HG03558 (cell line): ENCODE measurements at regions not wholly inside any gene's neighbourhood (a gene's known extent, or its start where the extent isn't known, plus 50 kb on each side); places are given as distances from the start of the nearest gene placed in this dataset.
A peak's percentile ranks its signal among the peaks of the same experiment; 100 is the strongest.
"Not testable (repeated sequence)": the region's sequence is repeated elsewhere in the genome, so short reads cannot be mapped to it uniquely, and the experiment has no call there.

Experiments used
- ATAC-seq: cut with Tn5 transposase; IDR thresholded peaks from one replicate; pipeline ENCODE4 v1.9.1; 2021; ENCODE audit warnings: moderate number of reproducible peaks; ENCODE audit not compliant: unreplicated experiment; ENCODE audit errors: extremely low read depth

DNA sequence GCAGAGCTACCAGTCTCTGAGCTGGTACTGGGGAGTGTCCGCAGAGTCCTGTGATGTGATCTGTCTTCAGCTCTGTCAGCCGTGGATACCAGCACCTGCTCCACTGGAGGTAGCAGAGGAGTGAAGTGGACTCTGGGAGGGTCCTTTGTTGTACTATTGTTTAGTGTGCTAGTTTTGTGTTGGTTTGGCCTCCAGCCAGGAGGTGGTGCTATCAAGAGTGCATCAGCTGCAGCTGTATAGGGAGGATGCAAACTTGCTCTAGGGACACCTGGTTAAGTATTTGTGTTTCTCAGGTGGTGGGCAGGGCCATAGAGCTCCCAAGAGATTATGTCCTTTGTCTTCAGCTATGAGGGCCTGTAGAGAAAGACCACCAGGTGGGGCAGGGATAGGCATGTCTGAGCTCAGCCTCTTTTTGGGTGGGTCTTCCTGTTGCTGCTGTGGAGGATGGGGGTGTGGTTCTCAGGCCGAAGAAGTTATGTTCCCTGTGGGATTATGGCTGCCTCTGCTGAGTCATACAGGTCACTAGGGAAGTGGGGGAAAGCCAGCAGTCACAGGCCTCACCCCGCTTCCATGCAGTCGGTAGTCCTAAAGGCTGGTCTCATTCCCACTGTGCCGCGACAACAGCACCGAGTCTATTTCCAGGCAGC is 443.2 kb upstream of the TBL1XR1 start:
- no peak for ATAC-seq

GRCh38 chr3:177641206-177641605 is 443.9 kb upstream of the TBL1XR1 start:
- no peak for ATAC-seq

DNA sequence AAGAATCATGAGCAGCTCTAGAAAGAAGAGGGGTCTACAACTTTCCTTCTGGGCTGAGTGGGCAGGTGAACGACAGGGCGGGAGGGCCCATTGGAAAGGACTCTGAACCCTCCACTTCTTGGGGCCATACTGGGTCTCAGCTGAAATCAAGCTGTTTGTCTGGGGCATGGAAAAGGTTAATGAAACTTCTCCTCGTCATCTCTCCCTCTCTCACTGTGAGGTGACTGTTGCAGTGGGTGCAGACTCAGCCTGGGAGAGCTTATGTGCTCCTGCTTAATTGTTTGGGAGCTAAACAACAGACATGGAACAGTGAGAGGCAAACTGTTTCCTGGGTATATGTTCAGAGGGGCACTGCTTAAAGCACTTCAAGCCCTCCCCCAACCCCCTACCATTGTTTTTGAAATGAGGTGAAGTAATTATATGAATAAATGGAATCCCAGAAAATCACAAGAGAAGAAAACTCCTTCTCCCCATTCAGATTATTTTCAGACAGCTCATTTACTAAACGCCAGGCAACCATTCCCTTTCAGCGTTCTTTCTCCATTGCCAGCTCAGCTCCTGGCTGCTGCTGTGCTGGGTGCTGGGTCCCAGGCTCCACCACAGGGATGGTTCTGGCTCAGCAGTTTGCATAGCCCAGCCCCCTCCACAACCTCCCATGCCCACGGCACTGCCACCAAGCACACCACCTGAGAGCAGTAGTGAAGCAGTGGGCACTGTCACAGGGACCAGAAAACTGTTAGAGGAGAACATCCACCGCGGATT is 444.9 kb upstream of the TBL1XR1 start:
- no peak for ATAC-seq

DNA sequence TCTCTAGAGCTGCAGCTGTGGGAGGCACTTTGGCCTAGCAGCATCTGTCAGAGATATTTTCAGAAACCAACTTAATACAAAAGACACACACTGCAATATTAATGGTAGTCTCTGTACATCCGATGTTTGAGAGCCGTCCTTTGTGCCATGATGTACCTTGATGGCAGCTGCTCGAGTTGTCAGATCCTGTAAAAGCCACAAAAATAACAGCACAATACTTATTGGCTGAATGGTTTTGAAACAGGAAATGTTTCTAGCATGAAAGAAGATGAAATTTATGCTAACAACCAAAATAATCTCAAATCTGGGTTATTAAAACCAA is 445.5 kb upstream of the TBL1XR1 start:
- no peak for ATAC-seq

DNA sequence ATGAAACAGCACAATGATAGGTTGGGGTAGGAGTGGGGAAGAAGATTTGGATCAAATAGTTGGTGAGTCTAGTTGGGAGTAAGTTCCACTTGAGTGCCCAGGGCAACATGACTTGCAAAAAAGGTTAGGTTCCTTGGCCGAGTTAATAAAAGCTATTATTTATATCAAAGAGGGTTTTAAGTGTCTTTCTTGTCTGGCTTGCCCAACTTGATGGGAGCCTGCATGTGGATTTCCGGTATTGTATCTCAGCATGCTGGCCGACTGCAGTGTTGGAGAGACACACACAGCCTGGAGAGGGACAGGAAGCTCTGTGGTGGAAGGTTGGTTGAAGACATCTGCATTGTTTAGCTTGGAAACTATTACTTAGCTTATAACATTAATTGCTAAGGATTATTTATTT is 449.5 kb upstream of the TBL1XR1 start:
- ATAC-seq: peak; percentile 70

- ATAC-seq: no peak
Measured at GRCh38 chr3:177647341-177647740, 450.1 kb upstream of the TBL1XR1 start.

- no peak for ATAC-seq
Measured at GRCh38 chr3:177647876-177648275, 450.6 kb upstream of the TBL1XR1 start.

DNA sequence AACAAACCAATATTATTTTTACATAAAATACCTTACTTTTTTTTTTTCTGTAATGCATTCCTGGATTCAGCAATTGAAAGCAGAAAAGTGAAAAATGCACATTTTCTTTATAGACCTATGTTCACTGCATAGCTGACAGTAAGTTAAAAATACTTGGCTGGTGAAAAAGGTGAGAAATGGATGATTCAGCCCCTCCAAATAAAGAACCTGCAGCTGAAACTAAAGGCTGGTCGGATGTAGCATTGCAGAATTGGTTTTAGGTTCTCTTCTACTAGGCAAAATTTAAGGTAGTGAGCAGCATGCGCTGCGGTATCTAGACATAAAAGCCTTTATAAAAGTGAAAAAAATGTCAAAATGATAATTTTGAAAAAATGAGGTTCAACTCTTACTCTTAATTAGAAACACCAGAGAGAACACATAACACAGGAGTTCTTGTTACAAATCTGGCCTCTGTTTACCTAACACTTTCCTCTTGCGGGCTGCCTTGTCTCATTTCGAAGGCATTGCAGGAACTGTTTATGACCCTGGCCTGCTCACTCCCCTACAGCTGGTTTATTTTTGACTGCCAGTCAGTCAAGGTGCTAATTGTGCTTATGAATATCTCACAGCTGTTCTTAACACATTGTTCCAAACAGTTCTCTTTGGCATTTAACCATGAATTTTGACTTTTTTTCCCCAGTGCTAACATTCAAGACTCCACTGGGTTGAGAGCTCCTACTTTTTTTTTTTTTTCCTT is 455.4 kb upstream of the TBL1XR1 start:
- no peak for ATAC-seq

DNA sequence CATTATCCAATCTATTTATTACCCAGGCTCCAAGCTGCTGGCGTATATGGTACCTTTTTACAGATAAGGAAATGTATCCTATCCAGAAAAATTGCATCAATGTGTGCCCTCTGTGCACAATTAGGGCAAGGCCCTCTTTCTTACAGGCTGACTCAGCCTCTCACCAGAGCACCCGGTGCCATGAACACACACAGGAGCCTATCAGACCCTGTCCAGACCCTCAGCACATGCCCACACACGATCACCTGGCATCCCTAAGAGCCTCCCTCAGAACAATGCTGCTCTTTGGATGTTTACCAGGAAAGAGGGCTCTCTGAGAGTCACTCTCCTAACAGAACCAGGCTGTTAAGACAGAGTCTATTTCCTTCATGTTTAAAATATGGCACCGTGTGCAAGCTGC is 460.0 kb upstream of the TBL1XR1 start:
- ATAC-seq: no peak

- ATAC-seq: no peak
Measured at GRCh38 chr3:177658354-177658753, 461.1 kb upstream of the TBL1XR1 start.

- not testable (repeated sequence) for ATAC-seq
Measured at GRCh38 chr3:177664380-177665103, 467.3 kb upstream of the TBL1XR1 start.

GRCh38 chr3:177665122-177665808 is 468.0 kb upstream of the TBL1XR1 start:
- ATAC-seq: no peak

GRCh38 chr3:177672252-177672911 is 475.1 kb upstream of the TBL1XR1 start:
- ATAC-seq: no peak

- no peak for ATAC-seq
Measured at GRCh38 chr3:177673112-177673914, 476.0 kb upstream of the TBL1XR1 start.

- ATAC-seq: no peak
Measured at GRCh38 chr3:177674186-177674585, 476.9 kb upstream of the TBL1XR1 start.

DNA sequence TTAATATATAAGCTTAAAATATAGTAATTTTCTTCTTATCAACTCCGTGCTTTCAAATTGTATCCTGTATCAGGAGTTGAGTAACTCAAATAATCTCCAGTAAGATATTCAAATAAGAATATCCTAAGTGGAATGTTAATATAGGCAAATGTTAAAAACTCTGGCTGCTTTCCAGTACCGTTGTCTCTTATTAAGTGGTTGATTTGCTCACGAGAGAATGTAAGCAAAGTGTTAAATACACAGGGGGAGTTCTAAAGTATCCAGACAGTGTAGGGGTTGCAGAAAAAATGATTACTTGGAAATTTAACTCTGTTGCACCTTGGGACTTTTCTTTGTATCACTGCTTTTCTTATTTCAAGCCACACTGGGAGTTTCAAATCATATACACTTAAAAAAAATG is 478.9 kb upstream of the TBL1XR1 start:
- ATAC-seq: no peak

GRCh38 chr3:177676947-177677587 is 479.8 kb upstream of the TBL1XR1 start:
- ATAC-seq: no peak
